ENCODE measurements at regions not wholly inside any gene's neighbourhood (a gene's known extent, or its start where the extent isn't known, plus 50 kb on each side); places are given as distances from the start of the nearest gene placed in this dataset.

- Histone ChIP-seq H3K4me1 (ENCODE audit: control insufficient read depth, insufficient read depth, low read length) (no peaks in the 10 kb centered on the region), H3K9ac (ENCODE audit: low read length) (no peak overlapping the region), H3K27ac (ENCODE audit: low read depth, low read length) (no peak overlapping the region), H3K27me3 (ENCODE audit: control insufficient read depth, insufficient read depth, low read length) (no peaks in the 10 kb centered on the region), H3K36me3 (ENCODE audit: control insufficient read depth, insufficient read depth, low read length) (no peaks in the 10 kb centered on the region), H3K4me3 (ENCODE audit: low read length) (no peak overlapping the region)
These were observed 384.0 kb downstream of the SAMD5 start for GRCh38 chr6:147892476-147892875.

DNA sequence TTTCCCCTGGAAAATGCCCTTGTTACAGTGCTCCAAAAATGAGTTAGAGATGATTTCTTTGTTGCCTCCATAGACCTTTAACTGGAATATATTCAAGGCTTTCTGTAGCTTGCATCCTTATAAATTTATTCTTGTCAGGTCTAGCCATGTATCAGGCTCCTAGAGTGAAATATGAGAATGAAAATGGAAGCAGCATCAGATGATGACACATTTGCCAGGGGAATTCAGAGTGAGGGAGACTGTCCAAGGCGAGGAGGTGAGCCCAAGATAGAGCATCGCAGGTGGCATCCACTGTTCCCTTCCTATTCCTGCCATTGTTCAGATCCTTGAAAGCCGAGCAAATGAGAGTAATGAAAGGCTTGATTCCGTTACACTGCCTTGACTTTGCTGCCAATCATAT, 386.8 kb downstream of the SAMD5 start:
- Histone ChIP-seq H3K9ac (ENCODE audit: low read length) (no peak overlapping the region), H3K4me1 (ENCODE audit: control insufficient read depth, insufficient read depth, low read length) (no peaks in the 10 kb centered on the region), H3K27ac (ENCODE audit: low read depth, low read length) (no peak overlapping the region), H3K36me3 (ENCODE audit: control insufficient read depth, insufficient read depth, low read length) (no peaks in the 10 kb centered on the region), H3K27me3 (ENCODE audit: control insufficient read depth, insufficient read depth, low read length) (no peaks in the 10 kb centered on the region), H3K4me3 (ENCODE audit: low read length) (no peak overlapping the region)

GRCh38 chr6:147900247-147900830, 391.8 kb downstream of the SAMD5 start:
- Histone ChIP-seq H3K4me3 (ENCODE audit: low read length) (no peak overlapping the region), H3K9ac (ENCODE audit: low read length) (no peak overlapping the region), H3K36me3 (ENCODE audit: control insufficient read depth, insufficient read depth, low read length) (no peaks in the 10 kb centered on the region), H3K27me3 (ENCODE audit: control insufficient read depth, insufficient read depth, low read length) (no peaks in the 10 kb centered on the region), H3K4me1 (ENCODE audit: control insufficient read depth, insufficient read depth, low read length) (no peaks in the 10 kb centered on the region), H3K27ac (ENCODE audit: low read depth, low read length) (no peak overlapping the region)

DNA sequence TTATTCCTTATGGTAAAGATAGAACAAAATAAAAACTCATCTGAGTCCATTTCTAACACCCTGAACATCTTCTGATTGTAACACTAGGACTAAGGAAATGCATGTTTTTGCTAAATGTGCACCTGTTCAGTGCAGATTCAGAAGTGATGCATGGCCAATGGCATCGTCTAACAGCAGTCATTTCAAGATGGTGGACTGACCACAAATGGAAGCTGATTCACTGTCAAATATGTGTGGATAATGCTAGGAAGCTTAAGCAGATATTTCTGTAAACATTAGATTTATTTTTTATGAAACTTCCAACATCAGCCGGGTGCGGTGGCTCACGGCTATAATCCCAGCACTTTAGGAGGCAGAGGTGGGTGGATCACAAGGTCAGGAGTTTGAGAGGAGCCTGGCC, 394.8 kb downstream of the SAMD5 start:
- H3K27ac ChIP-seq (ENCODE audit: low read depth, low read length), result no peak overlapping the region
- H3K27me3 ChIP-seq (ENCODE audit: control insufficient read depth, insufficient read depth, low read length), result no peaks in the 10 kb centered on the region
- H3K4me3 ChIP-seq (ENCODE audit: low read length), result no peak overlapping the region
- H3K36me3 ChIP-seq (ENCODE audit: control insufficient read depth, insufficient read depth, low read length), result no peaks in the 10 kb centered on the region
- no peaks in the 10 kb centered on the region for H3K4me1 ChIP-seq (ENCODE audit: control insufficient read depth, insufficient read depth, low read length)
- H3K9ac ChIP-seq (ENCODE audit: low read length), result no peak overlapping the region

DNA sequence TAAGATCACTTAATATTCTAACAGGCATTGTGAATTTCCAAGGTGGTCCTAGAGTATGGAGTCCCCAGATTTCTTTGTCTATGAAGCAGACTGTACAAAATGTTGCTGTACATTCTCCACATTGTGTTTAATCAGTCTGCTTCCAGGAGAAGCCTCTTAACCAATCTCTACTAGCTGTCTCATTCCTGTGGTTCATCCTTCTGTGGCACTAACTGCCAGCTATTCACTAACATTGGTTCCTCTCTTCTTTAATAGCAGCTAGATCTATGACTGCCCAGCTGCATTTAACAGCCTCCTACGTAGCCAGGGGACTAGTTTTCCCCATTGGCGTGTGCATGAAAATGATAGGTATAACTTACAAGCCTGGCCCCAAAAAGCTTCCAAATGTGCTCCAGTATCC, 395.4 kb downstream of the SAMD5 start:
- Histone ChIP-seq H3K27me3 (ENCODE audit: control insufficient read depth, insufficient read depth, low read length) (no peaks in the 10 kb centered on the region), H3K4me3 (ENCODE audit: low read length) (no peak overlapping the region), H3K4me1 (ENCODE audit: control insufficient read depth, insufficient read depth, low read length) (no peaks in the 10 kb centered on the region)

DNA sequence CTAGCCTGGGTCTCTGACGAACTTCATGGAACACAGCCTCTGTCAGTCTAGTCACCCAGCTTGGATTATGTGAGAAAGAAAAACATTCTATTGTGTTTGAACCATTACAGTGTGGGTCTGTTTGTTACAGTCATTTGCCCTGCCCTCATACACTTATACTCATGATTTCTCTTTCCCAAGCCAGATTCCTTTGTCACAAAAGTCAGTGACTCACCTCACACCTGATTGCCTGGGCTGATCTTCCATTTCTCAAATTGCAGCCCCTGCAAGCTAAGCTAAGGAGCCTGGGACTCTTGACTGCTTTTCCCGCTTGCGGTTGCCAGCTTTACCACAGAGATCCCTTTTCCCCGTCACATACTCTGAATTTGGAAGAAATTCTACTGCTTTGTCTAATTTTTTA, 395.9 kb downstream of the SAMD5 start:
- Histone ChIP-seq H3K27me3 (ENCODE audit: control insufficient read depth, insufficient read depth, low read length) (no peaks in the 10 kb centered on the region), H3K4me1 (ENCODE audit: control insufficient read depth, insufficient read depth, low read length) (no peaks in the 10 kb centered on the region), H3K27ac (ENCODE audit: low read depth, low read length) (no peak overlapping the region), H3K9ac (ENCODE audit: low read length) (no peak overlapping the region), H3K4me3 (ENCODE audit: low read length) (no peak overlapping the region), H3K36me3 (ENCODE audit: control insufficient read depth, insufficient read depth, low read length) (no peaks in the 10 kb centered on the region)

More for the DNA sequence above, 395.4 kb downstream of the SAMD5 start:
- Histone ChIP-seq H3K27ac (ENCODE audit: low read depth, low read length) (no peak overlapping the region), H3K36me3 (ENCODE audit: control insufficient read depth, insufficient read depth, low read length) (no peaks in the 10 kb centered on the region), H3K9ac (ENCODE audit: low read length) (no peak overlapping the region)

- H3K27ac ChIP-seq (ENCODE audit: low read depth, low read length), result no peak overlapping the region
- H3K9ac ChIP-seq (ENCODE audit: low read length), result no peak overlapping the region
- no peaks in the 10 kb centered on the region for H3K27me3 ChIP-seq (ENCODE audit: control insufficient read depth, insufficient read depth, low read length)
- no peaks in the 10 kb centered on the region for H3K4me1 ChIP-seq (ENCODE audit: control insufficient read depth, insufficient read depth, low read length)
- H3K36me3 ChIP-seq (ENCODE audit: control insufficient read depth, insufficient read depth, low read length), result no peaks in the 10 kb centered on the region
- no peak overlapping the region for H3K4me3 ChIP-seq (ENCODE audit: low read length)
These were observed 397.2 kb downstream of the SAMD5 start for GRCh38 chr6:147905711-147906110.

DNA sequence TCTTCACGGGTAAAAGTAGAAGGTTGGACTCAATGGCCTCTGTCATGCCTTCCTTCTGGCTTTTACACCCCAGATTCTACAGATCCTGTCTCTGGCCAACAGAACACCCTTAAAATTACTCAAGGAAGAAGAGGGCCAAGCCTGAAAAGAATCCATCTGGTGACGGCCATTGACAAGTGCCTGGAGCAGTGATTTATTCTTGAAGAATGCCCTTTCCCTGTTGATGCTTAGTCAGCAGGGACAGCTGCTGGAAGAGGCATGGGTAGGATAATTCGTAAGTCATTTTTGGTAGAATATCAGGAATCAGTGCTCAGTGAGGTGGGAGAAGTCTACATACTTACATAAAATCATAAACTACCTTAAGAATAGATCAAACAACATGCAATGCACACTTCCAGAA, 397.9 kb downstream of the SAMD5 start:
- no peak overlapping the region for H3K9ac ChIP-seq (ENCODE audit: low read length)
- H3K4me1 ChIP-seq (ENCODE audit: control insufficient read depth, insufficient read depth, low read length), result no peaks in the 10 kb centered on the region
- H3K27ac ChIP-seq (ENCODE audit: low read depth, low read length), result no peak overlapping the region
- no peaks in the 10 kb centered on the region for H3K27me3 ChIP-seq (ENCODE audit: control insufficient read depth, insufficient read depth, low read length)
- H3K4me3 ChIP-seq (ENCODE audit: low read length), result no peak overlapping the region
- no peaks in the 10 kb centered on the region for H3K36me3 ChIP-seq (ENCODE audit: control insufficient read depth, insufficient read depth, low read length)

- Histone ChIP-seq H3K27me3 (ENCODE audit: control insufficient read depth, insufficient read depth, low read length) (no peaks in the 10 kb centered on the region), H3K9ac (ENCODE audit: low read length) (no peak overlapping the region), H3K4me1 (ENCODE audit: control insufficient read depth, insufficient read depth, low read length) (no peaks in the 10 kb centered on the region), H3K36me3 (ENCODE audit: control insufficient read depth, insufficient read depth, low read length) (no peaks in the 10 kb centered on the region), H3K27ac (ENCODE audit: low read depth, low read length) (no peak overlapping the region), H3K4me3 (ENCODE audit: low read length) (no peak overlapping the region)
These were observed 401.1 kb downstream of the SAMD5 start for GRCh38 chr6:147909640-147910039.

- H3K9ac ChIP-seq (ENCODE audit: low read length), result no peak overlapping the region
- no peaks in the 10 kb centered on the region for H3K4me1 ChIP-seq (ENCODE audit: control insufficient read depth, insufficient read depth, low read length)
- H3K36me3 ChIP-seq (ENCODE audit: control insufficient read depth, insufficient read depth, low read length), result no peaks in the 10 kb centered on the region
- no peak overlapping the region for H3K4me3 ChIP-seq (ENCODE audit: low read length)
- no peak overlapping the region for H3K27ac ChIP-seq (ENCODE audit: low read depth, low read length)
- H3K27me3 ChIP-seq (ENCODE audit: control insufficient read depth, insufficient read depth, low read length), result no peaks in the 10 kb centered on the region
These were observed 401.8 kb downstream of the SAMD5 start for GRCh38 chr6:147910281-147910680.

DNA sequence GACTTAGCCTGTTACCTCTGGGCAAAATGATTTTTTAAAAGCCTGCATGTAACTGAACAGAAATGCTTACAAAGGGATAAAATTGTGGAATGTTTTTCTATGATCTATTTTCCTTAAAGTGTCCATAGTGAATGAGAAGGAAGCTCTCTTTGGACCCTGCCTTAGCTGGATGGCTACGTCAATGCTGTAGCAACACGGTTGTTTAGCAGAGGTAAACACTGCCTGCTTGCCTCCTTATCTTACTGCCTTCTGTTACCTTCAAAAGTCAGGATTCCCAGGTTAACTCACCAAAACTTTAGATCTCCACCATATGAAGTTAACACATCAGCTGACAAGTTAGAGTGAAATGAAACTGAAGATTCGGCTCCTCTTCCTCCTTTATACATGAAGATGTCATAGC, 402.6 kb downstream of the SAMD5 start:
- H3K27ac ChIP-seq (ENCODE audit: low read depth, low read length), result no peak overlapping the region
- no peaks in the 10 kb centered on the region for H3K4me1 ChIP-seq (ENCODE audit: control insufficient read depth, insufficient read depth, low read length)
- no peak overlapping the region for H3K4me3 ChIP-seq (ENCODE audit: low read length)
- no peaks in the 10 kb centered on the region for H3K27me3 ChIP-seq (ENCODE audit: control insufficient read depth, insufficient read depth, low read length)
- H3K9ac ChIP-seq (ENCODE audit: low read length), result no peak overlapping the region
- H3K36me3 ChIP-seq (ENCODE audit: control insufficient read depth, insufficient read depth, low read length), result no peaks in the 10 kb centered on the region

- no peak overlapping the region for H3K4me3 ChIP-seq (ENCODE audit: low read length)
These were observed 403.2 kb downstream of the SAMD5 start for GRCh38 chr6:147911686-147912085.

GRCh38 chr6:147922799-147923198, 414.3 kb downstream of the SAMD5 start:
- Histone ChIP-seq H3K4me3 (ENCODE audit: low read length) (no peak overlapping the region), H3K36me3 (ENCODE audit: control insufficient read depth, insufficient read depth, low read length) (no peaks in the 10 kb centered on the region), H3K27ac (ENCODE audit: low read depth, low read length) (no peak overlapping the region), H3K9ac (ENCODE audit: low read length) (no peak overlapping the region), H3K4me1 (ENCODE audit: control insufficient read depth, insufficient read depth, low read length) (no peaks in the 10 kb centered on the region), H3K27me3 (ENCODE audit: control insufficient read depth, insufficient read depth, low read length) (no peaks in the 10 kb centered on the region)

More at GRCh38 chr6:147911686-147912085, 403.2 kb downstream of the SAMD5 start:
- no peak overlapping the region for H3K9ac ChIP-seq (ENCODE audit: low read length)
- H3K27ac ChIP-seq (ENCODE audit: low read depth, low read length), result no peak overlapping the region
- no peaks in the 10 kb centered on the region for H3K4me1 ChIP-seq (ENCODE audit: control insufficient read depth, insufficient read depth, low read length)
- H3K36me3 ChIP-seq (ENCODE audit: control insufficient read depth, insufficient read depth, low read length), result no peaks in the 10 kb centered on the region
- no peaks in the 10 kb centered on the region for H3K27me3 ChIP-seq (ENCODE audit: control insufficient read depth, insufficient read depth, low read length)

Data from rectal smooth muscle tissue (tissue), 1 donor.